ENCODE measurements at regions not wholly inside any gene's neighbourhood (a gene's known extent, or its start where the extent isn't known, plus 50 kb on each side); places are given as distances from the start of the nearest gene placed in this dataset.

GRCh38 chr6:51511081-51511480, 576.3 kb downstream of the PKHD1 start:
- Histone ChIP-seq H3K4me3 (no peak overlapping the region), H3K4me1 (peaks cover 0 to 16% (median 0%) of the 10 kb centered on the region in 3 donors), H3K9me3 (no peaks in the 10 kb centered on the region), H3K27ac (no peak overlapping the region), H3K36me3 (no peaks in the 10 kb centered on the region), H3K27me3 (no peaks in the 10 kb centered on the region)
- TF ChIP-seq POLR2A (IDR thresholded peaks at IDR 0.05) (no peak), CTCF (IDR thresholded peaks at IDR 0.05) (no peak)
- intact Hi-C loops (cut with DNase I): no loop called here
- DNase-seq: no peak

GRCh38 chr6:51513891-51514747, 573.3 kb downstream of the PKHD1 start:
- no peak for DNase-seq
- no peaks in the 10 kb centered on the region for H3K36me3 ChIP-seq
- TF ChIP-seq CTCF (IDR thresholded peaks at IDR 0.05) (no peak), POLR2A (IDR thresholded peaks at IDR 0.05) (no peak)
- H3K4me1 ChIP-seq: peaks cover 0 to 16% (median 0%) of the 10 kb centered on the region in 3 donors
- H3K27ac ChIP-seq: peak overlapping the region; percentile 15 to 65 (median 42)
- H3K9me3 ChIP-seq: no peaks in the 10 kb centered on the region
- H3K4me3 ChIP-seq: no peak overlapping the region
- no peaks in the 10 kb centered on the region for H3K27me3 ChIP-seq
- intact Hi-C loops (cut with DNase I): no loop called here
- WGBS, 2 donors: 49 to 56% methylated on average over 13 of the region's 13 CpGs

GRCh38 chr6:51514748-51515402, 572.5 kb downstream of the PKHD1 start:
- DNase-seq: no peak
- Histone ChIP-seq H3K36me3 (no peaks in the 10 kb centered on the region), H3K9me3 (no peaks in the 10 kb centered on the region), H3K27me3 (no peaks in the 10 kb centered on the region), H3K4me3 (no peak overlapping the region), H3K27ac (peak overlapping the region in 3 of 4 donors; percentile 40 to 65 (median 50)), H3K4me1 (peaks cover 0 to 16% (median 0%) of the 10 kb centered on the region in 3 donors)
- intact Hi-C loops (cut with DNase I): no loop called here
- 0 to 12% methylated on average over 1 of the region's 1 CpG for WGBS, 2 donors
- TF ChIP-seq POLR2A (IDR thresholded peaks at IDR 0.05): no peak
- TF ChIP-seq CTCF (IDR thresholded peaks at IDR 0.05): peak in 4 of 6 experiments; percentile 8 to 35 (median 32)

- WGBS, 2 donors: 87 to 100% methylated on average over 3 of the region's 3 CpGs
Measured at GRCh38 chr6:51526049-51526448, 561.4 kb downstream of the PKHD1 start.

More at GRCh38 chr6:51526049-51526448, 561.4 kb downstream of the PKHD1 start:
- Histone ChIP-seq H3K27ac (no peak overlapping the region), H3K9me3 (no peaks in the 10 kb centered on the region), H3K27me3 (no peaks in the 10 kb centered on the region), H3K4me1 (no peaks in the 10 kb centered on the region), H3K36me3 (no peaks in the 10 kb centered on the region), H3K4me3 (no peak overlapping the region)
- no peak for DNase-seq
- TF ChIP-seq POLR2A (IDR thresholded peaks at IDR 0.05) (no peak), CTCF (IDR thresholded peaks at IDR 0.05) (no peak)
- intact Hi-C loops (cut with DNase I): no loop called here

Measured in esophagus squamous epithelium (tissue), 5 donors.